H1 (cell line): ENCODE measurements at regions not wholly inside any gene's neighbourhood (a gene's known extent, or its start where the extent isn't known, plus 50 kb on each side); places are given as distances from the start of the nearest gene placed in this dataset.
A peak's percentile ranks its signal among the peaks of the same experiment; 100 is the strongest.

Experiments
- CBX8 ChIP-seq: fragments of 300-800, 300-1000 bp; sonication (generic); IDR thresholded peaks from 2 replicates; pipeline ENCODE4 v1.7.1; 2016; ENCODE audit warnings: low read depth, low read length, borderline replicate concordance
- CHD7 ChIP-seq: fragments of 300-600 bp; sonication (generic); IDR thresholded peaks from 2 replicates; pipeline ENCODE4 v1.7.1; 2012; ENCODE audit warnings: low read length, moderate library complexity, mild to moderate bottlenecking, inconsistent platforms; ENCODE audit not compliant: insufficient replicate concordance
- CREB1 ChIP-seq: IDR thresholded peaks from 2 replicates; pipeline ENCODE4 v1.6.1; 2012; ENCODE audit warnings: inconsistent platforms
- HDAC6 ChIP-seq: IDR thresholded peaks from one replicate; pipeline ENCODE4 v1.7.1; 2012; ENCODE audit warnings: low read depth, mild to moderate bottlenecking, inconsistent platforms, low read length, moderate library complexity
- MAFK ChIP-seq: IDR thresholded peaks from 2 replicates; pipeline ENCODE4 v1.6.1; 2012; ENCODE audit warnings: low read depth, mild to moderate bottlenecking, improper control_type of control experiment, low read length
- RNF2 ChIP-seq: fragments of 200-900, 300-1000 bp; sonication (generic); IDR thresholded peaks from 2 replicates; pipeline ENCODE4 v1.7.1; 2016; ENCODE audit warnings: borderline replicate concordance, low read depth, mild to moderate bottlenecking, antibody characterized with exemption, low read length; ENCODE audit not compliant: poor library complexity, severe bottlenecking; ENCODE audit errors: missing control alignments
- SIRT6 ChIP-seq: IDR thresholded peaks from one replicate; pipeline ENCODE4 v1.7.1; 2012; ENCODE audit warnings: low read length, inconsistent platforms
- SIX5 ChIP-seq: IDR thresholded peaks from 2 replicates; pipeline ENCODE4 v1.6.1; 2011; ENCODE audit warnings: mild to moderate bottlenecking, low read depth, low read length
- SP1 ChIP-seq: IDR thresholded peaks from 2 replicates; pipeline ENCODE4 v1.6.1; 2011; ENCODE audit warnings: low read depth, low read length
- TAF1 ChIP-seq: IDR thresholded peaks from 2 replicates; pipeline ENCODE4 v1.6.1; 2011; ENCODE audit warnings: mild to moderate bottlenecking, low read depth, low read length
- TAF7 ChIP-seq: optimal IDR thresholded peaks from 2 replicates; pipeline ENCODE3; 2011; ENCODE audit warnings: low read depth, mild to moderate bottlenecking, inconsistent platforms, low read length, moderate library complexity, borderline replicate concordance

GRCh38 chr7:128164061-128164954, 76.8 kb upstream of the LEP start (continued):
- TF ChIP-seq CHD7: no peak
- TF ChIP-seq CREB1: no peak
- no peak for TF ChIP-seq HDAC6
- no peak for TF ChIP-seq MAFK
- no peak for TF ChIP-seq SIX5
- TF ChIP-seq SP1: peak; percentile 66; the same call in 1 of the 2 replicates
- no peak for TF ChIP-seq RNF2
- TF ChIP-seq CBX8: no peak
- no peak for TF ChIP-seq TAF7
- TF ChIP-seq TAF1: no peak
- no peak for TF ChIP-seq SIRT6
